K562 (cell line): ENCODE measurements at regions not wholly inside any gene's neighbourhood (a gene's known extent, or its start where the extent isn't known, plus 50 kb on each side); places are given as distances from the start of the nearest gene placed in this dataset.
"Not testable (repeated sequence)": the region's sequence is repeated elsewhere in the genome, so short reads cannot be mapped to it uniquely, and the experiment has no call there.

Source experiments
- FOXA3 ChIP-seq, 2 experiments: fragments of 450-650 bp in 1 of 2; sonication (generic) in 1 of 2; formaldehyde crosslinking; IDR thresholded peaks in 1 of 2; conservative IDR thresholded peaks in 1 of 2; 2 replicates each; pipeline versions ENCODE4 v1.4.0 to v1.8.0; 2020 to 2022; ENCODE audit warnings: mild to moderate bottlenecking in 2 of 2, missing genetic modification reagents in 1 of 2
- HDAC2 ChIP-seq: fragments of 450-650 bp; IDR thresholded peaks from 2 replicates; pipeline ENCODE4 v1.6.1; 2016; ENCODE audit warnings: mild to moderate bottlenecking
- KDM1A ChIP-seq, 2 experiments: fragments of 450-650 bp; IDR thresholded peaks; 2 replicates each; pipeline ENCODE4 v1.6.1; 2016; ENCODE audit warnings: mild to moderate bottlenecking in 2 of 2
- NCOR1 ChIP-seq: fragments of 450-650 bp; IDR thresholded peaks from 2 replicates; pipeline ENCODE4 v1.6.1; 2016; ENCODE audit warnings: mild to moderate bottlenecking, moderate library complexity
- POLR2A ChIP-seq: fragments of 450-650 bp; conservative IDR thresholded peaks from 2 replicates; pipeline ENCODE4 v1.6.1; 2016
- TCF7 ChIP-seq: sonication (generic); IDR thresholded peaks from 2 replicates; pipeline ENCODE4 v1.6.1; 2016; ENCODE audit warnings: antibody characterized with exemption, borderline replicate concordance
- THAP7 ChIP-seq: fragments of 250-450 bp; sonication (Bioruptor Pico); IDR thresholded peaks from 2 replicates; pipeline ENCODE4 v1.5.0; 2021
- ZNF707 ChIP-seq: fragments of 250-450 bp; sonication (Bioruptor Pico); conservative IDR thresholded peaks from 2 replicates; pipeline ENCODE4 v1.8.0; 2022; ENCODE audit warnings: inconsistent platforms, mild to moderate bottlenecking, moderate library complexity
- ZSCAN29 ChIP-seq: fragments of 450-650 bp; IDR thresholded peaks from 2 replicates; pipeline ENCODE4 v1.6.1; 2017
- TF ChIP-seq, protein P1 (sequence below), 3 experiments: IDR thresholded peaks in 2 of 3; conservative IDR thresholded peaks in 1 of 3; 2 replicates each; pipeline ENCODE4 v1.5.1; 2011 to 2012; ENCODE audit warnings: low read length in 3 of 3, mild to moderate bottlenecking in 3 of 3, control low read depth in 2 of 3, improper control_type of control experiment in 1 of 3, inconsistent platforms in 1 of 3, low read depth in 1 of 3, mixed read lengths in 1 of 3, moderate library complexity in 1 of 3; ENCODE audit not compliant: insufficient read depth in 2 of 3

- TF ChIP-seq HDAC2; TCF7; POLR2A; THAP7; KDM1A (IDR thresholded peaks at IDR 0.05); ZSCAN29; ZNF707 (CRISPR knock-in tag); NCOR1; FOXA3 (CRISPR knock-in tag; conservative IDR thresholded peaks at IDR 0.05 in 1 of 2, IDR thresholded peaks at IDR 0.05 in 1 of 2): not testable (repeated sequence)
- TF ChIP-seq, protein P1, sequence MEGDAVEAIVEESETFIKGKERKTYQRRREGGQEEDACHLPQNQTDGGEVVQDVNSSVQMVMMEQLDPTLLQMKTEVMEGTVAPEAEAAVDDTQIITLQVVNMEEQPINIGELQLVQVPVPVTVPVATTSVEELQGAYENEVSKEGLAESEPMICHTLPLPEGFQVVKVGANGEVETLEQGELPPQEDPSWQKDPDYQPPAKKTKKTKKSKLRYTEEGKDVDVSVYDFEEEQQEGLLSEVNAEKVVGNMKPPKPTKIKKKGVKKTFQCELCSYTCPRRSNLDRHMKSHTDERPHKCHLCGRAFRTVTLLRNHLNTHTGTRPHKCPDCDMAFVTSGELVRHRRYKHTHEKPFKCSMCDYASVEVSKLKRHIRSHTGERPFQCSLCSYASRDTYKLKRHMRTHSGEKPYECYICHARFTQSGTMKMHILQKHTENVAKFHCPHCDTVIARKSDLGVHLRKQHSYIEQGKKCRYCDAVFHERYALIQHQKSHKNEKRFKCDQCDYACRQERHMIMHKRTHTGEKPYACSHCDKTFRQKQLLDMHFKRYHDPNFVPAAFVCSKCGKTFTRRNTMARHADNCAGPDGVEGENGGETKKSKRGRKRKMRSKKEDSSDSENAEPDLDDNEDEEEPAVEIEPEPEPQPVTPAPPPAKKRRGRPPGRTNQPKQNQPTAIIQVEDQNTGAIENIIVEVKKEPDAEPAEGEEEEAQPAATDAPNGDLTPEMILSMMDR (IDR thresholded peaks at IDR 0.05 in 2 of 3, conservative IDR thresholded peaks at IDR 0.05 in 1 of 3; ENCODE audit: insufficient read depth in 2 of 3, low read depth in 1 of 3, low read length in 3 of 3), result not testable (repeated sequence)
These were observed 65.9 kb downstream of the SMIM38 start for GRCh38 chr11:69221636-69222035.
